OCI-LY7 (cell line): ENCODE measurements at regions not wholly inside any gene's neighbourhood (a gene's known extent, or its start where the extent isn't known, plus 50 kb on each side); places are given as distances from the start of the nearest gene placed in this dataset.
"Not testable (repeated sequence)": the region's sequence is repeated elsewhere in the genome, so short reads cannot be mapped to it uniquely, and the experiment has no call there.

Source experiments
- EZH2phosphoT487 ChIP-seq: fragments of 200-600 bp; sonication (generic); IDR thresholded peaks from 2 replicates; pipeline ENCODE4 v1.6.1; 2018; ENCODE audit warnings: low read depth, borderline replicate concordance, mild to moderate bottlenecking, mixed run types, antibody characterized with exemption, low read length, moderate library complexity, mixed read lengths
- TF ChIP-seq, protein P1 (sequence below): fragments of 200-600 bp; sonication (generic); conservative IDR thresholded peaks from 2 replicates; pipeline ENCODE4 v1.5.1; 2014; ENCODE audit warnings: mild to moderate bottlenecking, antibody characterized with exemption, low read length, moderate library complexity, mixed read lengths

DNA sequence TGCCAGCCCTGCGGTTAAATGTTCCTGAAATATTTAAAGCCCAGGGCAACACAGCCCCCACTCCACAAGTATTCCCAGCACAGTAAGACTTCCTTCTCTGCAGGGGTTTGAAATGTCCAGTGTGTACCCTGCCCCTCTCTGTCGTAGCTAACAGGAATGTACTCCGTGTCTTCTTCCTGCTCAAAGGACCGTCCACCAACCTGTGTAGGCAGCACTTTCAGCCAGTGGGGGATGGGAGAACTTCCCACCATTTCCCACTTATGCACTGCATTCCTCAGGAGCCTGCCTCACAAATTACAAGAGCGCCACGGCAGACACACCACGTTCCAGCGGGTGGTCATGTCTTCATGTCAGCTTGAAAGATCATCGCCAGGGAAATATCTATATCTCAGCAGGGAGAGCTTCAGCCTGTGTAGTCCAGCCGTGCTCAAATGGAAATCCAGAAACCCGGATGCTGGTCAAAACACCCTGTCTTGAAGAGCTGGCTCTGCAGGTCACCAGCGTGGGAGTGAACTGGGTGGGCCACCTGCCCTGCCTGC lies 65.7 kb downstream of the ART5 start:
- TF ChIP-seq, protein P1, sequence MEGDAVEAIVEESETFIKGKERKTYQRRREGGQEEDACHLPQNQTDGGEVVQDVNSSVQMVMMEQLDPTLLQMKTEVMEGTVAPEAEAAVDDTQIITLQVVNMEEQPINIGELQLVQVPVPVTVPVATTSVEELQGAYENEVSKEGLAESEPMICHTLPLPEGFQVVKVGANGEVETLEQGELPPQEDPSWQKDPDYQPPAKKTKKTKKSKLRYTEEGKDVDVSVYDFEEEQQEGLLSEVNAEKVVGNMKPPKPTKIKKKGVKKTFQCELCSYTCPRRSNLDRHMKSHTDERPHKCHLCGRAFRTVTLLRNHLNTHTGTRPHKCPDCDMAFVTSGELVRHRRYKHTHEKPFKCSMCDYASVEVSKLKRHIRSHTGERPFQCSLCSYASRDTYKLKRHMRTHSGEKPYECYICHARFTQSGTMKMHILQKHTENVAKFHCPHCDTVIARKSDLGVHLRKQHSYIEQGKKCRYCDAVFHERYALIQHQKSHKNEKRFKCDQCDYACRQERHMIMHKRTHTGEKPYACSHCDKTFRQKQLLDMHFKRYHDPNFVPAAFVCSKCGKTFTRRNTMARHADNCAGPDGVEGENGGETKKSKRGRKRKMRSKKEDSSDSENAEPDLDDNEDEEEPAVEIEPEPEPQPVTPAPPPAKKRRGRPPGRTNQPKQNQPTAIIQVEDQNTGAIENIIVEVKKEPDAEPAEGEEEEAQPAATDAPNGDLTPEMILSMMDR, result not testable (repeated sequence)
- not testable (repeated sequence) for TF ChIP-seq EZH2phosphoT487
